Breast epithelium (tissue), 3 donors: ENCODE measurements at regions not wholly inside any gene's neighbourhood (a gene's known extent, or its start where the extent isn't known, plus 50 kb on each side); places are given as distances from the start of the nearest gene placed in this dataset.

Experiments used
- POLR2A ChIP-seq: fragments of 450-650 bp; IDR thresholded peaks from one replicate; pipeline ENCODE4 v1.6.1; 2016; ENCODE audit warnings: antibody characterized with exemption, mild to moderate bottlenecking, moderate library complexity
- POLR2AphosphoS5 ChIP-seq, 3 donors: sonication (generic); formaldehyde crosslinking; IDR thresholded peaks; one replicate each; pipeline ENCODE4 v1.6.1; 2017; ENCODE audit warnings: antibody characterized with exemption in 3 of 3
- TF ChIP-seq, protein P1 (sequence below), 3 donors: fragments of 450-650 bp; IDR thresholded peaks; one replicate each; pipeline ENCODE4 v1.5.1; 2016 to 2017; ENCODE audit warnings: antibody characterized with exemption in 3 of 3, mild to moderate bottlenecking in 3 of 3, moderate library complexity in 3 of 3

GRCh38 chr16:86289304-86289703, 221.0 kb upstream of the FOXF1 start:
- TF ChIP-seq, protein P1, sequence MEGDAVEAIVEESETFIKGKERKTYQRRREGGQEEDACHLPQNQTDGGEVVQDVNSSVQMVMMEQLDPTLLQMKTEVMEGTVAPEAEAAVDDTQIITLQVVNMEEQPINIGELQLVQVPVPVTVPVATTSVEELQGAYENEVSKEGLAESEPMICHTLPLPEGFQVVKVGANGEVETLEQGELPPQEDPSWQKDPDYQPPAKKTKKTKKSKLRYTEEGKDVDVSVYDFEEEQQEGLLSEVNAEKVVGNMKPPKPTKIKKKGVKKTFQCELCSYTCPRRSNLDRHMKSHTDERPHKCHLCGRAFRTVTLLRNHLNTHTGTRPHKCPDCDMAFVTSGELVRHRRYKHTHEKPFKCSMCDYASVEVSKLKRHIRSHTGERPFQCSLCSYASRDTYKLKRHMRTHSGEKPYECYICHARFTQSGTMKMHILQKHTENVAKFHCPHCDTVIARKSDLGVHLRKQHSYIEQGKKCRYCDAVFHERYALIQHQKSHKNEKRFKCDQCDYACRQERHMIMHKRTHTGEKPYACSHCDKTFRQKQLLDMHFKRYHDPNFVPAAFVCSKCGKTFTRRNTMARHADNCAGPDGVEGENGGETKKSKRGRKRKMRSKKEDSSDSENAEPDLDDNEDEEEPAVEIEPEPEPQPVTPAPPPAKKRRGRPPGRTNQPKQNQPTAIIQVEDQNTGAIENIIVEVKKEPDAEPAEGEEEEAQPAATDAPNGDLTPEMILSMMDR (IDR thresholded peaks at IDR 0.05) = no peak
- TF ChIP-seq POLR2A (no peak), POLR2AphosphoS5 (IDR thresholded peaks at IDR 0.05) (no peak)
